GM12865 (cell line): ENCODE measurements at regions not wholly inside any gene's neighbourhood (a gene's known extent, or its start where the extent isn't known, plus 50 kb on each side); places are given as distances from the start of the nearest gene placed in this dataset.

ENCODE experiments used
- DNase-seq: peaks from one replicate; pipeline ENCODE4 v3.0.0; 2010; ENCODE audit warnings: low read depth
- H3K4me3 ChIP-seq: 2 replicates; pipeline ENCODE4 v1.5.1; 2011; ENCODE audit warnings: mild to moderate bottlenecking, low read depth, low read length, control low read depth
- CTCF ChIP-seq: IDR thresholded peaks from 2 replicates; pipeline ENCODE4 v1.5.1; 2011; ENCODE audit warnings: low read length, control low read depth, low read depth, inconsistent platforms; ENCODE audit not compliant: insufficient read depth; ENCODE audit errors: missing control alignments

DNA sequence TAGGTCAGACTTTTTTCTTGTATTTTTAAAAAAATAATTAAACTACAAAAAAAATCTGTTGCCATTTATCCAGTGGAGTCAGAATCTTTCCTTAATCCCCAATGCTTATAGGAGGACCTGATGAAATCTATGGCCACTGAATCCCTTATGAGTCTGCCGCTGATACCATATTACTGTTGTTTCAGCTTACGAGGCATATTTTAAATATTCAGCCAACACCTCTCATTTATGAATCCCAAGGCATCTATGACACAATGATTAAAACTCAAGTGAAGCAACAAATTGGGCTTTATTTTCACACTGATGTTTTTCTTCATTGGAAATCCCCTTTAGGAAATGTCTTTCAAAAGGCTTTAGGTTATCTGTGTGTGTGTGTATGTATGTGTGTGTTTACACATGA is 137.8 kb upstream of the PUDP start:
- no peak for TF ChIP-seq CTCF
- DNase-seq = no peak
- H3K4me3 ChIP-seq = no peak overlapping the region

DNA sequence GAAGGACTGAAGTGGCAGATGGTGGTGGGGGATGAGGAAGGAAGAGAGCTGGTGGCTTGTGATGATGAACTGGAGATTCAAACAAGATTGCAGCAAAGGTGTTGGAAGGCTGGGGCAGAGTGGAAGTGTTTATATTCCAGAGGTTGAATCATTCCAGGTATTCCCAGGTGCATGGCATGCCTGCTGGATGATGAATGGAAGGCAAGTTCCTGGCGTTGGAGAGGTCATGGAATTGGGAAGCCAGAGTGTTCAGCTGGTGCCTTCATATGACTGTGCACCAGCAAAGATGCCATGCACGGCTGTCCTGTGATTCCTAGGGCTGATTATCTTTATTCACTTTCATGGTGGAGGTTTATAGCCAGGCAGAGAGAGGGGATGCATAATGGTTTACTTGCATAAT is 135.8 kb upstream of the PUDP start:
- no peak overlapping the region for H3K4me3 ChIP-seq
- no peak for DNase-seq
- TF ChIP-seq CTCF = no peak

DNA sequence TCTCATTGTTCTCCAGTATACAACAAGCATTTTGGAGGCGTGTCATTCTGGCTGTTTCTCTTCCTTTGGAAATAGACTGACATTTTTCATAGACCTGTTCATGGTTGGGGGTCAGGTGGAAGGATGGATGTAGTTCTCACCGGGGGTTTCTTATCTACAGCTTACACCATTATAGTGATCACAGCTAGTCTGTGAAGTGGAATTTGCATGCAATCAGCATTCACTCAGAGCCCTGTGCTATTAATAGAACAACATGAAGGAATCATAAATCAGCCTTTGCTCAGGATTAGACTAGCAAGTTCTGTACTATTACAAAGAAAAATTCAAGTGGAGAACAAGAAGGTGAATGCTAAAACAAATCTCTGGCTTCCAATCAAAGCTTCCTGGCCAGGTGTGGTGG is 132.6 kb upstream of the PUDP start:
- DNase-seq = no peak
- TF ChIP-seq CTCF = no peak
- H3K4me3 ChIP-seq = no peak overlapping the region

- no peak for TF ChIP-seq CTCF
- no peak for DNase-seq
- no peak overlapping the region for H3K4me3 ChIP-seq
Measured at GRCh38 chrX:7272346-7272745, 124.4 kb upstream of the PUDP start.

- no peak overlapping the region for H3K4me3 ChIP-seq
- no peak for DNase-seq
- no peak for TF ChIP-seq CTCF
Measured at GRCh38 chrX:7270933-7271332, 123.0 kb upstream of the PUDP start.

GRCh38 chrX:7269991-7270390 is 122.0 kb upstream of the PUDP start:
- no peak overlapping the region for H3K4me3 ChIP-seq
- no peak for TF ChIP-seq CTCF
- no peak for DNase-seq

DNA sequence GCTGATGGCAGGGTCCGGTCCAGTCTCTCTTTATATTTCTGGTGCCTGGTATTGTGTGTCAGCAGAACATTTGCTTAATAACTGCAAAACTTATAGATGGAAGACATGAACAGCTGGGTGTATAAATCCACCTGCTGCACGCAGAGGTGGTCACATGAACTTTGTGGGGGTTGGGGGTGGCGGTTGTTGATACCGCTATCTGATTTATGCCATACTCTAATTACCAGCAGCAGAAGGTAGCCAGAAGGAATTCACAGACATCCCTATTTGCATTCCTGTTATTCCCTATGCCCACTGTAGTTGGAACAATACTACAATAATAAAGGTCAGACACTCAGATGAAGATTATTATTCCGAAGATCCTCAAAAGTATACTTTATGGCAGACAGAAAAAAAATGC is 121.6 kb upstream of the PUDP start:
- no peak for TF ChIP-seq CTCF
- DNase-seq = no peak
- H3K4me3 ChIP-seq = no peak overlapping the region
